PC-3 (cell line): ENCODE measurements at regions not wholly inside any gene's neighbourhood (a gene's known extent, or its start where the extent isn't known, plus 50 kb on each side); places are given as distances from the start of the nearest gene placed in this dataset.

Source experiments
- EZH2 ChIP-seq: fragments of 300-600 bp; sonication (generic); IDR thresholded peaks from one replicate; pipeline ENCODE4 v1.6.1; 2017; ENCODE audit warnings: antibody characterized with exemption, mild to moderate bottlenecking, low read length; ENCODE audit not compliant: unreplicated experiment
- TF ChIP-seq, protein P1 (sequence below): fragments of 300-600 bp; sonication (generic); conservative IDR thresholded peaks from 2 replicates; pipeline ENCODE4 v1.5.1; 2017; ENCODE audit warnings: antibody characterized with exemption, low read depth, mild to moderate bottlenecking, low read length

GRCh38 chr1:188857526-188858087 is 1620.1 kb downstream of the BRINP3 start:
- TF ChIP-seq, protein P1, sequence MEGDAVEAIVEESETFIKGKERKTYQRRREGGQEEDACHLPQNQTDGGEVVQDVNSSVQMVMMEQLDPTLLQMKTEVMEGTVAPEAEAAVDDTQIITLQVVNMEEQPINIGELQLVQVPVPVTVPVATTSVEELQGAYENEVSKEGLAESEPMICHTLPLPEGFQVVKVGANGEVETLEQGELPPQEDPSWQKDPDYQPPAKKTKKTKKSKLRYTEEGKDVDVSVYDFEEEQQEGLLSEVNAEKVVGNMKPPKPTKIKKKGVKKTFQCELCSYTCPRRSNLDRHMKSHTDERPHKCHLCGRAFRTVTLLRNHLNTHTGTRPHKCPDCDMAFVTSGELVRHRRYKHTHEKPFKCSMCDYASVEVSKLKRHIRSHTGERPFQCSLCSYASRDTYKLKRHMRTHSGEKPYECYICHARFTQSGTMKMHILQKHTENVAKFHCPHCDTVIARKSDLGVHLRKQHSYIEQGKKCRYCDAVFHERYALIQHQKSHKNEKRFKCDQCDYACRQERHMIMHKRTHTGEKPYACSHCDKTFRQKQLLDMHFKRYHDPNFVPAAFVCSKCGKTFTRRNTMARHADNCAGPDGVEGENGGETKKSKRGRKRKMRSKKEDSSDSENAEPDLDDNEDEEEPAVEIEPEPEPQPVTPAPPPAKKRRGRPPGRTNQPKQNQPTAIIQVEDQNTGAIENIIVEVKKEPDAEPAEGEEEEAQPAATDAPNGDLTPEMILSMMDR, result no peak
- no peak for TF ChIP-seq EZH2
